ENCODE measurements at regions not wholly inside any gene's neighbourhood (a gene's known extent, or its start where the extent isn't known, plus 50 kb on each side); places are given as distances from the start of the nearest gene placed in this dataset.

- 80% methylated on average over 7 of the region's 7 CpGs for WGBS (ENCODE audit: missing lambda C conversion rate)
- POLR2A ChIA-PET: no interaction called here
- ATAC-seq (no peak), FAIRE-seq (no peak), DNase-seq (ENCODE audit: low read depth in 1 of 2, low spot score in 1 of 2) (no peak)
- H3K4me2 ChIP-seq: no peak overlapping the region
- CTCF ChIA-PET: interaction anchor here (0.9 to 1.6 kb wide), 4 partner anchors 9 to 88 kb away, joined by 3 to 5 read pairs (median 4); no protein-coding TSS in a partner anchor
- H3K27ac ChIP-seq: no peak overlapping the region
- no peaks in the 10 kb centered on the region; the same call in 2 of the 3 replicates for H3K9me3 ChIP-seq
- no peaks in the 10 kb centered on the region for H3K4me1 ChIP-seq
- H3K4me3 ChIP-seq: no peak overlapping the region
- TF ChIP-seq NR3C1 (IDR thresholded peaks at IDR 0.05) (no peak), HMGXB4 (CRISPR knock-in tag; IDR thresholded peaks at IDR 0.05; ENCODE audit: borderline replicate concordance) (no peak), HOXA7 (CRISPR knock-in tag; IDR thresholded peaks at IDR 0.05) (no peak), HEYL (CRISPR knock-in tag; IDR thresholded peaks at IDR 0.05) (no peak), ATOH8 (CRISPR knock-in tag; IDR thresholded peaks at IDR 0.05; ENCODE audit: low read depth) (no peak), MAFK (IDR thresholded peaks at IDR 0.05; ENCODE audit: partially characterized antibody) (no peak), REST (IDR thresholded peaks at IDR 0.05) (no peak), FOSB (CRISPR knock-in tag; IDR thresholded peaks at IDR 0.05) (no peak), CBX8 (IDR thresholded peaks at IDR 0.05) (no peak), ELK1 (IDR thresholded peaks at IDR 0.05; ENCODE audit: low read depth, low read length) (no peak), E2F6 (IDR thresholded peaks at IDR 0.05; ENCODE audit: borderline replicate concordance, low read depth) (no peak), POLR2AphosphoS2 (conservative IDR thresholded peaks at IDR 0.05; ENCODE audit: low read length) (no peak), ZSCAN20 (CRISPR knock-in tag; IDR thresholded peaks at IDR 0.05) (no peak)
Observed at GRCh38 chr5:135103575-135103853, 69.5 kb upstream of the PITX1 start.

- no peak for FAIRE-seq
- TF ChIP-seq HMGXB4 (CRISPR knock-in tag; IDR thresholded peaks at IDR 0.05; ENCODE audit: borderline replicate concordance) (no peak), NR3C1 (IDR thresholded peaks at IDR 0.05) (no peak), ZFP36 (IDR thresholded peaks at IDR 0.05; ENCODE audit: borderline replicate concordance, partially characterized antibody) (no peak), CTCF (IDR thresholded peaks at IDR 0.05) (no peak), TFCP2L1 (CRISPR knock-in tag; IDR thresholded peaks at IDR 0.05) (no peak)
- ChIA-PET POLR2A (no interaction called here), CTCF (interaction anchor here (0.9 to 1.6 kb wide), 4 partner anchors 9 to 89 kb away, joined by 3 to 5 read pairs (median 4); no protein-coding TSS in a partner anchor)
- no peaks in the 10 kb centered on the region for H3K4me1 ChIP-seq
- no peak for DNase-seq (ENCODE audit: low read depth in 1 of 2, low spot score in 1 of 2)
- H3K4me3 ChIP-seq: no peak overlapping the region
- 50% methylated on average over 6 of the region's 7 CpGs for WGBS (ENCODE audit: missing lambda C conversion rate)
- ATAC-seq: no peak
- H3K9me3 ChIP-seq: no peaks in the 10 kb centered on the region; the same call in 2 of the 3 replicates
- H3K27ac ChIP-seq: no peak overlapping the region
- H3K4me2 ChIP-seq: no peak overlapping the region
Observed at GRCh38 chr5:135102716-135103574, 68.9 kb upstream of the PITX1 start.

Measured in A549 (cell line).